OCI-LY1 (cell line): ENCODE measurements at regions not wholly inside any gene's neighbourhood (a gene's known extent, or its start where the extent isn't known, plus 50 kb on each side); places are given as distances from the start of the nearest gene placed in this dataset.
A peak's percentile ranks its signal among the peaks of the same experiment; 100 is the strongest.

ENCODE experiments used
- H2AFZ ChIP-seq: fragments of 200-600 bp; sonication (generic), shearing (Covaris generic); 2 replicates; pipeline ENCODE4 v1.6.0; 2014; ENCODE audit warnings: antibody characterized with exemption, mild to moderate bottlenecking, low read length
- H3F3A ChIP-seq: fragments of 200-600 bp; sonication (generic), shearing (Covaris generic); 2 replicates; pipeline ENCODE4 v1.6.0; 2014; ENCODE audit warnings: mild to moderate bottlenecking, antibody characterized with exemption, low read length, moderate library complexity; ENCODE audit not compliant: insufficient read depth
- H3K27ac ChIP-seq: fragments of 200-600 bp; sonication (generic); 2 replicates; pipeline ENCODE4 v1.5.1; 2014; ENCODE audit warnings: low read length, mixed run types, mild to moderate bottlenecking, low read depth; ENCODE audit not compliant: poor library complexity, severe bottlenecking
- H3K27me3 ChIP-seq: fragments of 200-600 bp; sonication (generic); 2 replicates; pipeline ENCODE4 v1.6.0; 2014; ENCODE audit warnings: antibody characterized with exemption, mild to moderate bottlenecking, low read length, moderate library complexity; ENCODE audit not compliant: insufficient read depth
- H3K36me3 ChIP-seq: fragments of 200-600 bp; sonication (generic); 2 replicates; pipeline ENCODE4 v1.6.1; 2014; ENCODE audit warnings: mild to moderate bottlenecking, antibody characterized with exemption, low read length, moderate library complexity, mixed read lengths; ENCODE audit not compliant: insufficient read depth
- H3K4me1 ChIP-seq: fragments of 200-600 bp; sonication (generic); 2 replicates; pipeline ENCODE4 v1.5.1; 2014; ENCODE audit warnings: mild to moderate bottlenecking, low read length, moderate library complexity; ENCODE audit not compliant: insufficient read depth, severe bottlenecking
- H3K4me2 ChIP-seq: fragments of 200-600 bp; sonication (generic), shearing (Covaris generic); 2 replicates; pipeline ENCODE4 v1.6.1; 2014; ENCODE audit warnings: low read length
- H3K4me3 ChIP-seq: fragments of 200-600 bp; sonication (generic); 2 replicates; pipeline ENCODE4 v1.5.1; 2014; ENCODE audit warnings: low read length, low read depth, mild to moderate bottlenecking, mixed read lengths; ENCODE audit not compliant: poor library complexity, severe bottlenecking
- H3K79me2 ChIP-seq: fragments of 200-600 bp; shearing (Covaris generic); 2 replicates; pipeline ENCODE4 v1.6.1; 2016; ENCODE audit warnings: mixed run types, low read length, mixed read lengths; ENCODE audit not compliant: insufficient read depth
- H3K9ac ChIP-seq: fragments of 200-600 bp; sonication (generic), shearing (Covaris generic); 2 replicates; pipeline ENCODE4 v1.6.1; 2014; ENCODE audit warnings: mild to moderate bottlenecking, low read length, mixed read lengths
- H3K9me2 ChIP-seq: fragments of 200-600 bp; sonication (generic), shearing (Covaris generic); 2 replicates; pipeline ENCODE4 v1.6.1; 2014; ENCODE audit warnings: low read depth, mild to moderate bottlenecking, low read length, mixed read lengths
- H3K9me3 ChIP-seq: fragments of 200-600 bp; shearing (Covaris generic); 2 replicates; pipeline ENCODE4 v1.6.1; 2014; ENCODE audit warnings: low read length, mixed read lengths
- H4K20me1 ChIP-seq: fragments of 200-600 bp; sonication (generic), shearing (Covaris generic); 2 replicates; pipeline ENCODE4 v1.6.0; 2016; ENCODE audit warnings: mild to moderate bottlenecking, low read length; ENCODE audit not compliant: insufficient read depth
- EZH2 ChIP-seq: fragments of 200-600 bp; sonication (generic), shearing (Covaris generic); IDR thresholded peaks from 2 replicates; pipeline ENCODE4 v1.8.0; 2017; ENCODE audit warnings: borderline replicate concordance, mixed run types, mild to moderate bottlenecking, antibody characterized with exemption, low read length, moderate library complexity, mixed read lengths
- TF ChIP-seq, protein P1 (sequence below): fragments of 200-600 bp; sonication (generic), shearing (Covaris generic); IDR thresholded peaks from 2 replicates; pipeline ENCODE4 v1.5.1; 2017; ENCODE audit warnings: mild to moderate bottlenecking, antibody characterized with exemption, low read length, moderate library complexity, mixed read lengths

- H3F3A ChIP-seq = no peaks in the 10 kb centered on the region
- H4K20me1 ChIP-seq = no peaks in the 10 kb centered on the region
- no peaks in the 10 kb centered on the region for H3K27me3 ChIP-seq
- no peak overlapping the region for H3K4me3 ChIP-seq
- no peaks in the 10 kb centered on the region for H3K9me2 ChIP-seq
- H3K36me3 ChIP-seq = no peaks in the 10 kb centered on the region
- no peak for TF ChIP-seq EZH2
- TF ChIP-seq, protein P1, sequence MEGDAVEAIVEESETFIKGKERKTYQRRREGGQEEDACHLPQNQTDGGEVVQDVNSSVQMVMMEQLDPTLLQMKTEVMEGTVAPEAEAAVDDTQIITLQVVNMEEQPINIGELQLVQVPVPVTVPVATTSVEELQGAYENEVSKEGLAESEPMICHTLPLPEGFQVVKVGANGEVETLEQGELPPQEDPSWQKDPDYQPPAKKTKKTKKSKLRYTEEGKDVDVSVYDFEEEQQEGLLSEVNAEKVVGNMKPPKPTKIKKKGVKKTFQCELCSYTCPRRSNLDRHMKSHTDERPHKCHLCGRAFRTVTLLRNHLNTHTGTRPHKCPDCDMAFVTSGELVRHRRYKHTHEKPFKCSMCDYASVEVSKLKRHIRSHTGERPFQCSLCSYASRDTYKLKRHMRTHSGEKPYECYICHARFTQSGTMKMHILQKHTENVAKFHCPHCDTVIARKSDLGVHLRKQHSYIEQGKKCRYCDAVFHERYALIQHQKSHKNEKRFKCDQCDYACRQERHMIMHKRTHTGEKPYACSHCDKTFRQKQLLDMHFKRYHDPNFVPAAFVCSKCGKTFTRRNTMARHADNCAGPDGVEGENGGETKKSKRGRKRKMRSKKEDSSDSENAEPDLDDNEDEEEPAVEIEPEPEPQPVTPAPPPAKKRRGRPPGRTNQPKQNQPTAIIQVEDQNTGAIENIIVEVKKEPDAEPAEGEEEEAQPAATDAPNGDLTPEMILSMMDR = no peak
- peak overlapping the region; percentile 14 for H3K27ac ChIP-seq
- H3K9me3 ChIP-seq = peaks cover 3% of the 10 kb centered on the region; the same call in 1 of the 2 replicates
- no peak overlapping the region; the same call in 1 of the 2 replicates for H3K9ac ChIP-seq
- H3K79me2 ChIP-seq = no peaks in the 10 kb centered on the region
- H2AFZ ChIP-seq = peak overlapping the region; percentile 85
- H3K4me2 ChIP-seq = peak overlapping the region; percentile 15; the same call in 1 of the 2 replicates
- H3K4me1 ChIP-seq = peaks cover 22% of the 10 kb centered on the region
Measured at GRCh38 chr4:175970072-175970471, 95.6 kb upstream of the WDR17 start.

- H3K4me1 ChIP-seq = peaks cover 22% of the 10 kb centered on the region
- H3K9me3 ChIP-seq = peaks cover 3% of the 10 kb centered on the region; the same call in 1 of the 2 replicates
- peak overlapping the region; percentile 85; the same call in 1 of the 2 replicates for H2AFZ ChIP-seq
- H3K9ac ChIP-seq = no peak overlapping the region; the same call in 1 of the 2 replicates
- peak overlapping the region; percentile 14 for H3K27ac ChIP-seq
- H3K4me2 ChIP-seq = peak overlapping the region; percentile 15; the same call in 1 of the 2 replicates
- TF ChIP-seq EZH2 = no peak
- H4K20me1 ChIP-seq = no peaks in the 10 kb centered on the region
- no peak overlapping the region for H3K4me3 ChIP-seq
- no peaks in the 10 kb centered on the region for H3F3A ChIP-seq
- H3K9me2 ChIP-seq = no peaks in the 10 kb centered on the region
- no peaks in the 10 kb centered on the region for H3K79me2 ChIP-seq
- H3K27me3 ChIP-seq = no peaks in the 10 kb centered on the region
- no peaks in the 10 kb centered on the region for H3K36me3 ChIP-seq
Measured at GRCh38 chr4:175970724-175971123, 94.9 kb upstream of the WDR17 start.

DNA sequence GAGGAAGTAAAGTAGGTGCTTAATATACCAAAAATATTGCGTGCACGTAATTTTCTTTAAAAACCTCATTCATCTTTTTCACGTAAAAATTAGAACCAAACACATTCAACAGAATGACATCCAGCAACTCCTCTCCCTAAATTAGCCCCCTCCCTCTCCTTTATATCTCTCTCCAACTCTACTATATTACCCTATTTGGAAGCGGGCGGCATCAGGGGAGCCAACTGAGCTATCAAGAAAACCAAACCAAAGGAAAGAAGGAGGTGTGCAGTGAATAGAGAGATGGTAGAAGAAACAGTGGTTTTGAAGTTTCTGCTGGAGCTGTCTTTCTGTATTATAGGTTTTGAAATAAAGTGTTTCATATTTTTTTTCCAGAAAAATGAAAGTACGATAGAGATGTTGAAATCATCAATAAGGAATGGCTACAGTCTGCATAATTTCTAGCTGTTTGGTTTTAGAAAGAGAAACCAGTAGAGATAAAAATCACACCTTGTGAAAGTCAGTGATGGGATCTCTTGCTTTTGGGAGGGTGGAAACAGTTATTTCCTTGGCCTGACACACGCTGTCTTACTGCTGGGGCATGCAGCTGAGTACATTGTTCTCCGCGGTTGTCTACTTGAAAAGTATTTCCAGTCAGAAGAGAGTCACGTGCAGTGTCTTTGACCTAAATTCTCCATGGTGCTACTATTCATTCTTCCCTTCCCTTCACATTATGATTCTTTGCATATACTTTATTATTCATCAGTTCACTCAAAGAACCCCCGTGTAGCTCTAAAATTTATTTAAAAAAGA, 94.1 kb upstream of the WDR17 start:
- Histone ChIP-seq H3K4me2 (peak overlapping the region; percentile 41), H3K9me3 (peaks cover 5% of the 10 kb centered on the region), H3F3A (no peaks in the 10 kb centered on the region), H2AFZ (peak overlapping the region; percentile 49; the same call in 1 of the 2 replicates), H3K9ac (peak overlapping the region; percentile 40), H4K20me1 (no peaks in the 10 kb centered on the region), H3K9me2 (no peaks in the 10 kb centered on the region), H3K36me3 (no peaks in the 10 kb centered on the region; the same call in 1 of the 2 replicates), H3K4me3 (peak overlapping the region; percentile 23), H3K27ac (peak overlapping the region; percentile 54), H3K4me1 (peaks cover 22% of the 10 kb centered on the region), H3K27me3 (no peaks in the 10 kb centered on the region), H3K79me2 (peaks cover 3% of the 10 kb centered on the region; the same call in 1 of the 2 replicates)
- TF ChIP-seq, protein P1 = no peak
- no peak for TF ChIP-seq EZH2
